Right lobe of liver (tissue), 6 donors: ENCODE measurements at regions not wholly inside any gene's neighbourhood (a gene's known extent, or its start where the extent isn't known, plus 50 kb on each side); places are given as distances from the start of the nearest gene placed in this dataset.
A peak's percentile ranks its signal among the peaks of the same experiment; 100 is the strongest.

Source experiments
- ATAC-seq, 4 donors: fragments of 200-7000 bp; cut with Tn5 transposase; one replicate each; pipeline ENCODE4 v1.9.1; 2020; ENCODE audit warnings: mild to moderate bottlenecking in 4 of 4, moderate library complexity in 4 of 4
- DNase-seq, 3 donors: peaks; one replicate each; pipeline ENCODE4 v3.0.0-alpha.2; 2020
- H3K27ac ChIP-seq, 3 donors: fragments of 200-600 bp; one replicate each; pipeline ENCODE4 v1.8.0; 2022
- H3K27me3 ChIP-seq, 2 donors: fragments of 200-600 bp; one replicate each; pipeline ENCODE4 v1.8.0; 2022
- H3K36me3 ChIP-seq, 4 donors: fragments of 200-600 bp; sonication (generic) in 1 of 4; one replicate each; pipeline versions ENCODE4 v1.5.1 to v1.8.0; 2017 to 2022; ENCODE audit warnings: control low read depth in 1 of 4
- H3K4me1 ChIP-seq, 4 donors: fragments of 200-600 bp; sonication (generic) in 1 of 4; one replicate each; pipeline versions ENCODE4 v1.5.1 to v1.8.0; 2017 to 2022; ENCODE audit warnings: control low read depth in 1 of 4
- H3K4me3 ChIP-seq, 3 donors: fragments of 200-600 bp; one replicate each; pipeline ENCODE4 v1.8.0; 2022
- H3K9me3 ChIP-seq, 4 donors: fragments of 200-600 bp; sonication (generic) in 1 of 4; one replicate each; pipeline versions ENCODE4 v1.5.1 to v1.8.0; 2017 to 2022; ENCODE audit warnings: control low read depth in 1 of 4
- CTCF ChIP-seq, 4 donors: fragments of 200-600 bp in 3 of 4; fragments of 450-650 bp in 1 of 4; IDR thresholded peaks; one replicate each; pipeline versions ENCODE4 v1.5.1 to v1.8.0; 2016 to 2022; ENCODE audit warnings: antibody characterized with exemption in 4 of 4, mild to moderate bottlenecking in 2 of 4
- POLR2A ChIP-seq: fragments of 450-650 bp; IDR thresholded peaks from one replicate; pipeline ENCODE4 v1.6.1; 2017; ENCODE audit warnings: antibody characterized with exemption, mild to moderate bottlenecking
- WGBS: methylation state at CpG from one replicate; pipeline ENCODE4 v1.1.6; 2018; ENCODE audit warnings: low coverage, low lambda C conversion rate; ENCODE audit not compliant: insufficient coverage; ENCODE audit errors: missing lambda C conversion rate; 5-methylcytosine and 5-hydroxymethylcytosine counted together
- intact Hi-C, 2 donors: fragments of 100-400 bp; cut with DNase I; formaldehyde crosslinking; loops; one replicate each; pipeline versions ENCODE4 v1.11.2 to v1.14.1; 2022
- donor health status: DM: no; HTN: yes; CAD: no.
- donor health status: DM: no; HTN: no; CAD: no.
- donor health status: DM: no; HTN: no; CAD: no.
- donor health status: DM: no; HTN: yes; CAD: no.
- donor health status: DM: no; HTN: yes; CAD: no.

- H3K36me3 ChIP-seq = no peaks in the 10 kb centered on the region
- ATAC-seq (no peak), DNase-seq (no peak)
- no peaks in the 10 kb centered on the region for H3K4me1 ChIP-seq
- no peaks in the 10 kb centered on the region for H3K9me3 ChIP-seq
- no peak for TF ChIP-seq POLR2A
- TF ChIP-seq CTCF (IDR thresholded peaks at IDR 0.05) = no peak
- intact Hi-C loops = no loop called here
- no peak overlapping the region for H3K27ac ChIP-seq
- no peak overlapping the region for H3K4me3 ChIP-seq
- no peaks in the 10 kb centered on the region for H3K27me3 ChIP-seq
Observed at GRCh38 chr9:3719286-3719685, 193.5 kb upstream of the RFX3 start.

GRCh38 chr9:3716415-3716814 lies 190.6 kb upstream of the RFX3 start:
- Histone ChIP-seq H3K27ac (no peak overlapping the region), H3K4me3 (no peak overlapping the region), H3K27me3 (no peaks in the 10 kb centered on the region), H3K4me1 (no peaks in the 10 kb centered on the region), H3K9me3 (no peaks in the 10 kb centered on the region), H3K36me3 (no peaks in the 10 kb centered on the region)
- DNase-seq (no peak), ATAC-seq (no peak)
- 87% methylated on average over 2 of the region's 2 CpGs for WGBS
- no peak for TF ChIP-seq POLR2A
- TF ChIP-seq CTCF (IDR thresholded peaks at IDR 0.05) = no peak
- intact Hi-C loops = no loop called here

GRCh38 chr9:3708751-3709150 lies 182.9 kb upstream of the RFX3 start:
- Histone ChIP-seq H3K9me3 (no peaks in the 10 kb centered on the region), H3K27ac (no peak overlapping the region), H3K4me3 (no peak overlapping the region), H3K36me3 (no peaks in the 10 kb centered on the region), H3K4me1 (peaks cover 0 to 10% (median 4%) of the 10 kb centered on the region in 4 donors), H3K27me3 (no peaks in the 10 kb centered on the region)
- DNase-seq (no peak), ATAC-seq (no peak)
- intact Hi-C loops = no loop called here
- WGBS = 83% methylated on average over 1 of the region's 1 CpG
- TF ChIP-seq CTCF (IDR thresholded peaks at IDR 0.05) = no peak
- TF ChIP-seq POLR2A = no peak

GRCh38 chr9:3704890-3705289 lies 179.1 kb upstream of the RFX3 start:
- Histone ChIP-seq H3K27me3 (no peaks in the 10 kb centered on the region), H3K9me3 (no peaks in the 10 kb centered on the region), H3K4me1 (peaks cover 0 to 10% (median 4%) of the 10 kb centered on the region in 4 donors), H3K36me3 (no peaks in the 10 kb centered on the region), H3K4me3 (no peak overlapping the region), H3K27ac (no peak overlapping the region)
- no peak for DNase-seq
- 28% methylated on average over 2 of the region's 2 CpGs for WGBS
- intact Hi-C loops = no loop called here
- peak in 3 of 4 donors; percentile 27 to 83 (median 61) for ATAC-seq
- TF ChIP-seq CTCF (IDR thresholded peaks at IDR 0.05) = no peak
- no peak for TF ChIP-seq POLR2A

GRCh38 chr9:3700772-3701171 lies 175.0 kb upstream of the RFX3 start:
- H3K27me3 ChIP-seq = no peaks in the 10 kb centered on the region
- intact Hi-C loops = no loop called here
- TF ChIP-seq POLR2A (no peak), CTCF (IDR thresholded peaks at IDR 0.05) (no peak)
- no peaks in the 10 kb centered on the region for H3K36me3 ChIP-seq
- H3K27ac ChIP-seq = no peak overlapping the region
- H3K9me3 ChIP-seq = no peaks in the 10 kb centered on the region
- peaks cover 0 to 10% (median 4%) of the 10 kb centered on the region in 4 donors for H3K4me1 ChIP-seq
- 60% methylated on average over 2 of the region's 2 CpGs for WGBS
- ATAC-seq (no peak), DNase-seq (no peak)
- no peak overlapping the region for H3K4me3 ChIP-seq
